ENCODE measurements at regions not wholly inside any gene's neighbourhood (a gene's known extent, or its start where the extent isn't known, plus 50 kb on each side); places are given as distances from the start of the nearest gene placed in this dataset.
"Not testable (repeated sequence)": the region's sequence is repeated elsewhere in the genome, so short reads cannot be mapped to it uniquely, and the experiment has no call there.

DNA sequence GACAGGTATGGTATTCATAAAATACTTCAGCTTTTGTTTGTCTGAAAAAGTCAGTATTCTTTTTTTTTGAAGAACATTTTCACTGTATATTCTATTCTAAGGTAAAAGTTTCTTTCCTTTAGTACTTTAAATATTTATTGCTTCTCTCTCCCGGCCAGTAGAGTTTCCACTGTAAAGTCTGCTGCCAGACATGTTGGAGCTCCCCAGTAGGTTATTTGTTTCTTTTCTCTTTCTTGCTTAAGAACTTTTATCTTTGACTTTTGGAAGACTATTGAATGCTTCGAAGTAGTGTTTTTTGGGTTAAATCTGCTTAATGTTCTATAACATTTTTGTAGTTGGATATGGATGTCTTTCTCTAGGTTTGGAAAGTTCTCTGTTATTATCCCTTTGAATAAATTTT lies 1613.3 kb downstream of the SPATA31A7 start:
- TF ChIP-seq POLR2A (IDR thresholded peaks at IDR 0.05; ENCODE audit: low read depth, low read length); TAF1 (IDR thresholded peaks at IDR 0.05; ENCODE audit: borderline replicate concordance, low read depth, low read length); POLR2AphosphoS5 (IDR thresholded peaks at IDR 0.05; ENCODE audit: low read depth, low read length): not testable (repeated sequence)
